ENCODE measurements at regions not wholly inside any gene's neighbourhood (a gene's known extent, or its start where the extent isn't known, plus 50 kb on each side); places are given as distances from the start of the nearest gene placed in this dataset.

DNA sequence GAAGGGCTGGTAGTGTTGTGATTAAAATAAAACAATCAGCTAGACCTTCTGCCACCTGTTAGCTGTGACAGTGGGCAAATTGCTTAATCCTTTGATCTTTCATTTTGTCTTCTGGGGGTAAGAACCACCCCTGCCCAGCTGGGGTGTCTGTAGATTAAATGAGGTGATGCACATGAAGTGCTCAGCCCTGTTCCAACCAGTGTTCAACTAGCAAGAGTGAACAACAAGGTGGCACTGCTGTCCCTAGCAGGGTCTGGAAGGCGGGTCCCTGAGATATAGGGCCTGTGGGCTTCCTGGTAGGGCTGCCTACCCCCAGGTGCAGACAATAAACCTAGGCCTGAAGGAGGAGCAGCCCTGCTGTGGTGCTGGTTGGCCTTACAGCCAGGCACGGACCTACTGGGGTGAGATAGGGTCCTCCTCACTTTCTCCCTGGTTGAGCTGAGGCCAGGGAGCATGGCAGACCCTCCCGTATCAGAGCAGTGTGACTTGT, 60.6 kb downstream of the ARL6IP4 start:
- Histone ChIP-seq H3K4me3 (no peak overlapping the region), H3K4me1 (replicated peaks in 1 of 2) (peaks cover 6% of the 10 kb centered on the region in 2 donors), H3K27ac (no peak overlapping the region)
- WGBS, 10 experiments: 42 to 76% (median 68%) methylated on average over 1 to 2 of the region's 3 CpGs; no CpG with 5 or more reads in 6 of the 10 experiments
- in situ Hi-C loops (cut with MboI; ENCODE audit: low pct_unique_long_range_greater_than_20kb in 2 of 9, low sequenced_read_pairs in 9 of 9, unreplicated experiment in 9 of 9): no loop called here
- peak in 2 of 8 experiments; percentile 18 to 19 for ATAC-seq (replicated peaks in 6 of 8)

DNA sequence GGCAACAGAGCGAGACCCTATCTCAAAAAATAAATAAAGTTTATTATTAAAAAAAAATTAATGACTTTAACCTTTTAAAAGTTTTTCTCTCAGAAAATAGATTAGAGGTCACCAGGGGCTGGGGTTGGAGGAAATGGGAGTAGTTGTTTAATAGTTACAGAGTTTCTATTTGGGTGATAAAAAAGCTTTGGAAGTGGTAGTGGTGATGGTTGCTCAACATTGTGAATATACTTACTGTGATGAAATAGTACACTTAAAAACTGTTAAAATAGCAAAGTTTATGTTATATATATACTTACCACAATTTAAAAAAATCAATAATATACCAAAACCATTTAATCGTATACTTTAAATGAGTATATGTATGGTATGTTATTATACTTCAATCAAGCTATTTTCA, 59.6 kb downstream of the ARL6IP4 start:
- in situ Hi-C loops (cut with MboI; ENCODE audit: low pct_unique_long_range_greater_than_20kb in 2 of 9, low sequenced_read_pairs in 9 of 9, unreplicated experiment in 9 of 9): no loop called here

DNA sequence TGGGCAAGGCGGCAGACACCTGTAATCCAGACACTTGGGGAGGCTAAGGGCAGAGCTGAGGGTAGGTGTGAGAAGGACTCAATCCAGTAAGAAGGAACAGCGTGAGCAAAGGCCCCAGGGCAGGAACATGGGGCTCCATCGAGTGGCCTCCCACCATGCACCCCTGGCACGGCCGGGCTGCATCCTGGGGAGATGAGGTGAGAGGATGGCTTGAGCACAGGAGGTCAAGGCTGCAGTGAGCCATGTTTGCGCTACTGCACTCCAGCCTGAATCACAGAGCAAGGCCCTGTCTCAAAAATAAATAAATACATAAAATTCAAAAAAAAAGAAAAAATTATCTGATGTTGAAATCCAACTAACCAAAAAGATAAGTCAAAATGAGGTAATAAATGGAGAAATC, 58.5 kb downstream of the ARL6IP4 start:
- ATAC-seq (replicated peaks in 6 of 8): no peak
- Histone ChIP-seq H3K4me1 (replicated peaks in 1 of 2) (peaks cover 25 to 27% of the 10 kb centered on the region in 2 donors), H3K27ac (no peak overlapping the region), H3K4me3 (no peak overlapping the region)
- in situ Hi-C loops (cut with MboI; ENCODE audit: low pct_unique_long_range_greater_than_20kb in 2 of 9, low sequenced_read_pairs in 9 of 9, unreplicated experiment in 9 of 9): no loop called here
- WGBS, 10 experiments: 80 to 100% (median 88%) methylated on average over 1 to 6 of the region's 6 CpGs; no CpG with 5 or more reads in 2 of the 10 experiments

More for the DNA sequence above, 59.6 kb downstream of the ARL6IP4 start:
- WGBS, 10 experiments: 88 to 100% (median 100%) methylated on average over 1 to 2 of the region's 2 CpGs
- no peak for ATAC-seq (replicated peaks in 6 of 8)
- no peak overlapping the region for H3K4me3 ChIP-seq
- H3K27ac ChIP-seq: no peak overlapping the region
- peaks cover 15% of the 10 kb centered on the region in 2 donors for H3K4me1 ChIP-seq (replicated peaks in 1 of 2)

DNA sequence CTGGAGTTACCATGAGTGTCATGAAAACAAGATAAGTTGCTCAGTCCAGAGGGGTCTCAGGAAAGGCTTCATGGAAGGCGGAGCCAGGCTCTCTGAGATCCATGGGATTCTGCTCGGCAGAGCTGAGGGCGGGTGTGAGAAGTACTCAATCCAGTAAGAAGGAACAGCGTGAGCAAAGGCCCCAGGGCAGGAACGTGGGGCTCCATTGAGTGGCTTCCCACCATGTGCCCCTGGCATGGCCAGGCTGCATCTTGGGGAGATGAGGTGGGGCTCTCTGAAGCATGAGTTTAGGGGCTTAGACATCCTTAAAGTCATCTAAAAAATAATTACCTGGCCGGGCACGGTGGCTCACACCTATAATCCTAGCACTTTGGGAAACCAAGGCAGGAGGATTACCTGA, 58.0 kb downstream of the ARL6IP4 start:
- no peak for ATAC-seq (replicated peaks in 6 of 8)
- 80 to 100% (median 100%) methylated on average over 1 to 3 of the region's 7 CpGs; no CpG with 5 or more reads in 5 of the 10 experiments for WGBS, 10 experiments

DNA sequence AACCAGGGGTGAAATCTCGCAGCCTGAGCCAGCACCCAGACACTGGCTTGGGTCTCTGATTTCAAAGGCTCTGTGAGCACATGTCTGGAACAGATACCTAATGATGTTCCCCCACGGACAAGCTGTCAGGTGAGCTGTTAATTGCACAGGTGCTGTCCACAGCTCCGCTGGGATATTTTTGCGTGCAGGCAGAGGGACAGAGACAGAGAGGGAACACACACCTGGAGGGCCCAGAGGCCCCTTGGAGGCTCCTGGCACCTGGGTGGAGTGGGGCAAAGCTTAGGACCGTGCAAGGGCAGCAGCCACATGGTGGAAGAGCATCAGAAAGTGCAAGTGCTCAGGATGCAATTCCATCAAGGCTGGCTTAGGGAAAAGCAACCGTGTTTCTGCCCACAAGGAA, 57.3 kb downstream of the ARL6IP4 start:
- Histone ChIP-seq H3K4me1 (replicated peaks in 1 of 2) (peaks cover 26 to 31% of the 10 kb centered on the region in 2 donors), H3K27ac (no peak overlapping the region), H3K4me3 (no peak overlapping the region)
- 60 to 100% (median 80%) methylated on average over 1 to 5 of the region's 6 CpGs; no CpG with 5 or more reads in 3 of the 10 experiments for WGBS, 10 experiments
- in situ Hi-C loops (cut with MboI; ENCODE audit: low pct_unique_long_range_greater_than_20kb in 2 of 9, low sequenced_read_pairs in 9 of 9, unreplicated experiment in 9 of 9): no loop called here
- ATAC-seq (replicated peaks in 6 of 8): no peak

More for the DNA sequence above, 58.0 kb downstream of the ARL6IP4 start:
- in situ Hi-C loops (cut with MboI; ENCODE audit: low pct_unique_long_range_greater_than_20kb in 2 of 9, low sequenced_read_pairs in 9 of 9, unreplicated experiment in 9 of 9): no loop called here
- H3K4me3 ChIP-seq: no peak overlapping the region
- no peak overlapping the region for H3K27ac ChIP-seq
- H3K4me1 ChIP-seq (replicated peaks in 1 of 2): peaks cover 26 to 31% of the 10 kb centered on the region in 2 donors

DNA sequence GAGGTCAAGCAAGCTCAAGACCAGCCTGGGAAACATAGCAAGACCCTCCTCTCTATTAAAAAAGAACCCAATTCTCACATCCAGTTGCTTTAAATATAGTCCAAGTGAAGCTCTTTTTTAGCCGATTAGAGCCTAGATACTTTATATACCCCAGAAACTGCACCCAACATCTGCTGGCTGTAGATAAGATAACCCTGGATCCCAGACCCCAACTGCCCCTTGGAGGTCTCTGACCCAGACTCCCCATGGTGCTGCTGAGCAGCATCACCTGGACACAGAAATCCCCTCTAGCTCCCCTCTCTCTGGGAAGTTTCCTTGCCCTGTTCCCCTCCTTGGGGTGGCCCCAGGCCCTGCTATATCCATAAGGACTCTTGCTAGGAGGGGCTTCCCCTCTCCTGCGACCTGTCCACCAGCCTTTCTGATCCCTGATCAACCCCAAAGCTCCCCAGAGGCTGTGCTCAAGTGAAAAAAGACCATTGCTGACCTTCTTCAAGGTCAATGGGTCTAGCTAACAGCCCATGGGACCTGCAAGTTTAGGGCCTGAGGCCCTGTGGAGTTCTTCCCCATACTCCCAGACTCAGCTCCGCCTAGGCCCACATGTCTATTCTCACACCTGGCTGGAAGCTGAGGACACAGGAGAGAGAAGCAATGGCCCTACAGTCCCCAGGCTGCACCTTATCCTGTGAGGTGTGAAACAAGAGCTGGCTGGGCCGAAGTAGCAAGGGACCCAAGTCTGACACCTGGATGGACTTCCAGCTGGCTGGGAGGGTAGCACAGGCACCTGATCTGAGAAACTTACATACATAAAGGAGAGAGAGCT, 56.2 kb downstream of the ARL6IP4 start:
- ATAC-seq (replicated peaks in 6 of 8): no peak
- Histone ChIP-seq H3K4me1 (replicated peaks in 1 of 2) (peaks cover 26 to 31% of the 10 kb centered on the region in 2 donors), H3K27ac (no peak overlapping the region), H3K4me3 (no peak overlapping the region)
- in situ Hi-C loops (cut with MboI; ENCODE audit: low pct_unique_long_range_greater_than_20kb in 2 of 9, low sequenced_read_pairs in 9 of 9, unreplicated experiment in 9 of 9): no loop called here
- 88 to 100% (median 96%) methylated on average over 1 to 3 of the region's 4 CpGs; no CpG with 5 or more reads in 4 of the 10 experiments for WGBS, 10 experiments

DNA sequence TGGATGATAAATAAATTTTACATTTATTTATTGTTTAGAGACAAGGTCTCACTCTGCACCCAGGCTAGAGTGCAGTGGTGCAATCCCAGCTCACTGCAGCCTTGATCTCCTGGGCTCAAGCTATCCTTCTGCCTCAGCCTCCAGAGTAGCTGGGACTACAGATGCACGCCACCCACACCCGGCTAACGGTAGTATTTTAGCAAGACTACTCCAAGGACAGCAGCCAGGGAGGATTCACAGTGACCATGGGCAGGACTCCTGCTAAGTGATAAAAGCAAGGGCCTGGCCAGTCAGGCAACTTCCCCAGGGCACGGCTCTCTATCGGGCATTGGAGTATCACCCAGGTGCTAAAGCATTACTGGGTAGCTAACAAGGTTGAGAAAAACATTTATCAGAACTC, 55.4 kb downstream of the ARL6IP4 start:
- Histone ChIP-seq H3K4me1 (replicated peaks in 1 of 2) (peaks cover 26 to 31% of the 10 kb centered on the region in 2 donors), H3K27ac (peak overlapping the region in 1 of 2 donors; percentile 60), H3K4me3 (no peak overlapping the region)
- 79 to 90% (median 83%) methylated on average over 2 to 4 of the region's 5 CpGs; no CpG with 5 or more reads in 5 of the 10 experiments for WGBS, 10 experiments
- ATAC-seq (replicated peaks in 6 of 8): no peak
- in situ Hi-C loops (cut with MboI; ENCODE audit: low pct_unique_long_range_greater_than_20kb in 2 of 9, low sequenced_read_pairs in 9 of 9, unreplicated experiment in 9 of 9): no loop called here

DNA sequence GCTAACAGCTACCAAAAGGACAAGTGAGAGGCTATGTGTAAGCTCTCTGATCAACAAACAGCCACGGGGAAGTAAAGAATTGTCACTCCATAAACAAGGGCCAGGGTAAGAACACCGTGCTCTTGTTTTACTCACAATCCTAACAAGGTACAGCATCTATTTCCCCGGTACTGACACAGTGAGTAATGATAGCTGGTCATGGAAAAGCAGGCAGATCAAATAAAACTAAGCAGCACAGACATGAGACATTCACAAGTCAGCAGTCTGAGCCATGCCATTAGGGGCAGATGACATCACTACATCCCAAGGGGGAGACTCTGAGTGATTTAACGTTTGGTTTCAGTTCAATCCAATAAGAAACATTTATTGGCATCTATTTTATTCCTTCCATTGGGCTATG, 54.4 kb downstream of the ARL6IP4 start:
- 0 to 60% (median 40%) methylated on average over 1 to 3 of the region's 4 CpGs; no CpG with 5 or more reads in 5 of the 10 experiments for WGBS, 10 experiments
- Histone ChIP-seq H3K4me1 (replicated peaks in 1 of 2) (peaks cover 26 to 31% of the 10 kb centered on the region in 2 donors), H3K4me3 (no peak overlapping the region), H3K27ac (peak overlapping the region; percentile 46 to 68)
- in situ Hi-C loops (cut with MboI; ENCODE audit: low pct_unique_long_range_greater_than_20kb in 2 of 9, low sequenced_read_pairs in 9 of 9, unreplicated experiment in 9 of 9): no loop called here
- ATAC-seq (replicated peaks in 6 of 8): peak in 7 of 8 experiments; percentile 55 to 98 (median 98)

DNA sequence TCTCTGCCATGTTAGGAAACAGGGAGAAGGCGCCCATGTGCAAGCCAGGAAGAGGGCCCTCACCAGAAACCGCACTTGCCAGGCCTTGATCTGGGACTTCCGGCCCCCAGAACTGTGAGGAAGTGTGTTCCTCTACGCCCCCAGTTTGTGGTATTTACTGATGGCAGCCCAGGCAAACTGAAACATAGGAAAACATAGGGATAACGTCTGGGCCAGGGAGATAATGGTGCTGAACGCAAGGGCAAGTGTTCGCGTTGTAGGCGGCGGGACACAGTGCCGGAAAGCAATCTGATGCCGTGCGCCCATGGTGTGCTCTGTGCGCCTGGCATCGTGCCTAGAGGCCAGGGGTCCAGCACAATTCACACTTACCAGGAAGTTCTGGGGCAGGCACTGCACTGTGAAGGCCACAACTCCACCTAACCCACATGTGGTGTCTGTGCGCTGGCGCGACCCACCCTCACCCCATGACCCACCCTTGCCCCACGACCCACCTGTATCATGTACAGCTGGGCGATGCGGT, 53.6 kb downstream of the ARL6IP4 start:
- peak overlapping the region; percentile 46 to 68 for H3K27ac ChIP-seq
- ATAC-seq (replicated peaks in 6 of 8): no peak
- 60 to 100% (median 87%) methylated on average over 2 to 12 of the region's 21 CpGs; no CpG with 5 or more reads in 4 of the 10 experiments for WGBS, 10 experiments
- peaks cover 26 to 31% of the 10 kb centered on the region in 2 donors for H3K4me1 ChIP-seq (replicated peaks in 1 of 2)
- no peak overlapping the region for H3K4me3 ChIP-seq
- in situ Hi-C loops (cut with MboI; ENCODE audit: low pct_unique_long_range_greater_than_20kb in 2 of 9, low sequenced_read_pairs in 9 of 9, unreplicated experiment in 9 of 9): no loop called here

DNA sequence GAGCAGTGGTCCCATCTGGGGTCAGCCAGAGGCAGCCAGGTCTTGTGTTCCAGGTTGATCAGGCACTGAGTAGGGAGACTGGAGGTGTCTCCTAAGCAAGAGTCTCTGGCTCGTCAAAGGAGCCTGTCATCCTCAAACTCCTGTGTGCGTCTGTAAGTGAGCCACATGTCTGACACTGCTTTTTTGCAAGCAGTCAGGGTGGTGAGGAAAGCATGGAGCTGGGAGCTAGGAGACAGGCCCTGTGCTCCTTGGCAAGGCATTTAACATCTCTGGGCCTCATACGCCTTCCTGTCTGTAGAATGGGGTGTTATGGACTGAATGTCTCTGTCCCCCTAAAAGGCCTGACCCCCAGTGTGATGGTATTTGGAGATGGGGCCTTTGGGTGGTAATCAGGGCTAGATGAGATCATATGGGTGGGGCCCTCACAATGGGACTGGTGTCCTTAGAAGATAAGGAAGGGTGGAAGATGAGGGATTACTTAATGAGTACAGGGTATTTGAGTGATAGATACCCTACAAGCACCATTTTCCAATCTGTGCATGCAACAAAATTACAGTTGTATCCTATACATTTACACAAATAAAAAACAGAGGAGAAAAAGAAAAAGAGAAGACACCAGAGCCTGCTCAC, 53.0 kb downstream of the ARL6IP4 start:
- peaks cover 28 to 31% of the 10 kb centered on the region in 2 donors for H3K4me1 ChIP-seq (replicated peaks in 1 of 2)
- WGBS, 10 experiments: 77 to 100% (median 93%) methylated on average over 1 to 2 of the region's 3 CpGs; no CpG with 5 or more reads in 7 of the 10 experiments
- in situ Hi-C loops (cut with MboI; ENCODE audit: low pct_unique_long_range_greater_than_20kb in 2 of 9, low sequenced_read_pairs in 9 of 9, unreplicated experiment in 9 of 9): no loop called here
- H3K4me3 ChIP-seq: no peak overlapping the region
- H3K27ac ChIP-seq: no peak overlapping the region
- no peak for ATAC-seq (replicated peaks in 6 of 8)

DNA sequence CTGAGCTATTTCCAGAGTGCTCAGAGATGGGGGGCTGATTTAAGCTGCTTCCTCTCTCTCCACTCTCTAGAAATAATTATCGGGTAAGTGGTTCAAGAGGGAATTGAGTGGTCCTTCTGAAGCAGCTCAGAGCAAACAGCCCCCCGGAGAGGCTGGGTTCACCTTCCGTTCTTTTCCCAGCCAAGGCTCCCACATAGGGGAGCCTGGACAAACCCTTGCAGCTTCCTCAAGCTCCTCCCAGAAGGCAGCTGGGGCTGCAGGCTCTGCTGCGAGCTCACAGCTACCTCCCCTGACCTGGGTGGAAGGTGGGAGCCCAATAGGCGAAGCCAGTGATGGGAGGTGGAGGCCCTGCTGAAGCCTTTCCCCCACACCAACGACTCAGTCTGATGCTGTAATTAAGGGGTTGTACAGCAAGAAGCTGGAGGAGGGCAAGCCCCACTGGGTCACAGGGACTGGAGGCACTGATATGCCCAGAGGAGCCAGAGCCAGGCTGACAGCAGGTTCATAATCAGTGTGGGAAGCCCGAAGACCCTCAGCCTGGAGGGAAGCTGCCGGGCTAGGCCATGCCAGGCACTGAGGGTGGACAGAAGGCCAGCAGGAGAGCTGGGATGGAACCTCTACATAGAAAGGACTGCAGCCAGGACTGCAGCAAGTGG, 52.4 kb downstream of the ARL6IP4 start:
- in situ Hi-C loops (cut with MboI; ENCODE audit: low pct_unique_long_range_greater_than_20kb in 2 of 9, low sequenced_read_pairs in 9 of 9, unreplicated experiment in 9 of 9): no loop called here
- H3K27ac ChIP-seq: no peak overlapping the region
- no peak for ATAC-seq (replicated peaks in 6 of 8)
- peaks cover 31 to 34% of the 10 kb centered on the region in 2 donors for H3K4me1 ChIP-seq (replicated peaks in 1 of 2)
- no peak overlapping the region for H3K4me3 ChIP-seq
- 79 to 100% (median 83%) methylated on average over 1 to 4 of the region's 8 CpGs; no CpG with 5 or more reads in 7 of the 10 experiments for WGBS, 10 experiments
